Mammary epithelial cell (primary cell): ENCODE measurements at regions not wholly inside any gene's neighbourhood (a gene's known extent, or its start where the extent isn't known, plus 50 kb on each side); places are given as distances from the start of the nearest gene placed in this dataset.

ENCODE experiments used
- CTCF ChIP-seq, 2 donors: IDR thresholded peaks in 1 of 2; conservative IDR thresholded peaks in 1 of 2; 2 replicates each; pipeline ENCODE4 v1.5.1; 2011 to 2012; ENCODE audit warnings: inconsistent platforms in 2 of 2, low read length in 2 of 2, mild to moderate bottlenecking in 2 of 2, control low read depth in 1 of 2, low read depth in 1 of 2; ENCODE audit not compliant: insufficient read depth in 1 of 2; ENCODE audit errors: extremely low read depth in 1 of 2
- EZH2 ChIP-seq: IDR thresholded peaks from 2 replicates; pipeline ENCODE4 v1.6.1; 2012; ENCODE audit warnings: low read length, inconsistent platforms, borderline replicate concordance

GRCh38 chr4:184548316-184548647, 73.9 kb upstream of the IRF2 start:
- TF ChIP-seq EZH2 (no peak), CTCF (conservative IDR thresholded peaks at IDR 0.05 in 1 of 2, IDR thresholded peaks at IDR 0.05 in 1 of 2; ENCODE audit: extremely low read depth in 1 of 2, insufficient read depth in 1 of 2, low read depth in 1 of 2, low read length in 2 of 2) (no peak)
